Anterior cingulate cortex (tissue), 58 donors: ENCODE measurements at regions not wholly inside any gene's neighbourhood (a gene's known extent, or its start where the extent isn't known, plus 50 kb on each side); places are given as distances from the start of the nearest gene placed in this dataset.

ENCODE experiments used
- DNase-seq, 58 donors: peaks; one replicate each; lab custom pipeline; 2025; lab: John Stamatoyannopoulos, UW

GRCh38 chr16:85989863-85990643 is 91.1 kb downstream of the IRF8 start:
- no peak for DNase-seq

GRCh38 chr16:85990861-85991301 is 91.9 kb downstream of the IRF8 start:
- DNase-seq, result no peak

GRCh38 chr16:85991425-85991824 is 92.5 kb downstream of the IRF8 start:
- DNase-seq, result no peak

- DNase-seq, result no peak
These were observed 92.9 kb downstream of the IRF8 start for GRCh38 chr16:85991856-85992255.

- DNase-seq, result no peak
These were observed 93.4 kb downstream of the IRF8 start for GRCh38 chr16:85992359-85992758.

- no peak for DNase-seq
These were observed 93.8 kb downstream of the IRF8 start for GRCh38 chr16:85992779-85993178.

- no peak for DNase-seq
These were observed 95.8 kb downstream of the IRF8 start for GRCh38 chr16:85994492-85995490.

GRCh38 chr16:85995541-85996423 is 96.8 kb downstream of the IRF8 start:
- no peak for DNase-seq

- no peak for DNase-seq
These were observed 97.9 kb downstream of the IRF8 start for GRCh38 chr16:85996843-85997242.

- DNase-seq, result no peak
These were observed 99.4 kb downstream of the IRF8 start for GRCh38 chr16:85998171-85998867.

GRCh38 chr16:85998868-85999729 is 100.1 kb downstream of the IRF8 start:
- no peak for DNase-seq

GRCh38 chr16:85999778-86000177 is 100.8 kb downstream of the IRF8 start:
- no peak for DNase-seq

GRCh38 chr16:86002178-86002900 is 103.4 kb downstream of the IRF8 start:
- no peak for DNase-seq

GRCh38 chr16:86007524-86007923 is 108.6 kb downstream of the IRF8 start:
- DNase-seq, result no peak

GRCh38 chr16:86010680-86011141 is 111.7 kb downstream of the IRF8 start:
- no peak for DNase-seq

GRCh38 chr16:86011532-86011931 is 112.6 kb downstream of the IRF8 start:
- no peak for DNase-seq

- no peak for DNase-seq
These were observed 113.3 kb downstream of the IRF8 start for GRCh38 chr16:86012221-86012620.

GRCh38 chr16:86013867-86014266 is 114.9 kb downstream of the IRF8 start:
- DNase-seq, result no peak
